ENCODE measurements at regions not wholly inside any gene's neighbourhood (a gene's known extent, or its start where the extent isn't known, plus 50 kb on each side); places are given as distances from the start of the nearest gene placed in this dataset.

DNA sequence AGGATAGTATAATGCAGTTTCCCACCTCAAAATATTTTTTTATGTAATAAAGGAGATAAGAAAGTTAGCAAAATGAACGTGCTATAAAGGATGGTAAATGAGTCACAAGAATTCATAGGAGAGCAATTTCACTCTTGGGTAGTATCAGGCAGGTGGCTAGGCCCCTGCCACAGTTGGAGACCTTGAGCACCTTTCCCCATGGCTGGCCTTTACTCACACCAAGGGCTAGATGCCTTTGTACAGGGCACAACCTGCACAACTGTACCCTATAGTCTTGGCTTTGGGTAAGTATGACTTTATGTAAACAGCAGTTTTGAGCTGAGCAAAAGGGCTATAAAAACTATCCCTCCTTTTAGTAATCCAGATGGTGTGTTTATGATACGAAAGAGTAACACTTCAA, 85.1 kb downstream of the CTH start:
- no peak for TF ChIP-seq PKNOX1 (IDR thresholded peaks at IDR 0.05)
- no peak for TF ChIP-seq TARDBP (IDR thresholded peaks at IDR 0.05)
- TF ChIP-seq NFRKB (IDR thresholded peaks at IDR 0.05), result no peak
- TF ChIP-seq LEF1 (IDR thresholded peaks at IDR 0.05; ENCODE audit: borderline replicate concordance), result no peak
- TF ChIP-seq SUZ12 (IDR thresholded peaks at IDR 0.05), result no peak
- no peak for TF ChIP-seq BHLHE40 (IDR thresholded peaks at IDR 0.05; ENCODE audit: borderline replicate concordance)
- no peak for TF ChIP-seq FOXM1 (IDR thresholded peaks at IDR 0.05; ENCODE audit: borderline replicate concordance)
- TF ChIP-seq ELF4 (IDR thresholded peaks at IDR 0.05), result no peak
- no peak for TF ChIP-seq FOXA1 (IDR thresholded peaks at IDR 0.05)
- TF ChIP-seq SP1 (IDR thresholded peaks at IDR 0.05), result no peak
- TF ChIP-seq FOXK2 (IDR thresholded peaks at IDR 0.05), result no peak
- TF ChIP-seq ARNT (IDR thresholded peaks at IDR 0.05), result no peak

All from HEK293T (cell line).